ENCODE measurements at regions not wholly inside any gene's neighbourhood (a gene's known extent, or its start where the extent isn't known, plus 50 kb on each side); places are given as distances from the start of the nearest gene placed in this dataset.

GRCh38 chr12:71353607-71354006 lies 86.0 kb upstream of the LGR5 start:
- no peak for TF ChIP-seq CTCF (IDR thresholded peaks at IDR 0.05)
- no peak for TF ChIP-seq ZFX (IDR thresholded peaks at IDR 0.05; ENCODE audit: borderline replicate concordance)

Measured in 22Rv1 (cell line).